NCI-H82 (cell line): ENCODE measurements at regions not wholly inside any gene's neighbourhood (a gene's known extent, or its start where the extent isn't known, plus 50 kb on each side); places are given as distances from the start of the nearest gene placed in this dataset.
"Not testable (repeated sequence)": the region's sequence is repeated elsewhere in the genome, so short reads cannot be mapped to it uniquely, and the experiment has no call there.

Experiments
- DNase-seq: peaks from one replicate; lab custom pipeline; 2025; lab: John Stamatoyannopoulos, UW

- peak; percentile 7 for DNase-seq
Measured at GRCh38 chr11:96447208-96448110, 57.6 kb downstream of the JRKL start.

GRCh38 chr11:96448225-96448624 lies 58.4 kb downstream of the JRKL start:
- DNase-seq = peak; percentile 61

DNA sequence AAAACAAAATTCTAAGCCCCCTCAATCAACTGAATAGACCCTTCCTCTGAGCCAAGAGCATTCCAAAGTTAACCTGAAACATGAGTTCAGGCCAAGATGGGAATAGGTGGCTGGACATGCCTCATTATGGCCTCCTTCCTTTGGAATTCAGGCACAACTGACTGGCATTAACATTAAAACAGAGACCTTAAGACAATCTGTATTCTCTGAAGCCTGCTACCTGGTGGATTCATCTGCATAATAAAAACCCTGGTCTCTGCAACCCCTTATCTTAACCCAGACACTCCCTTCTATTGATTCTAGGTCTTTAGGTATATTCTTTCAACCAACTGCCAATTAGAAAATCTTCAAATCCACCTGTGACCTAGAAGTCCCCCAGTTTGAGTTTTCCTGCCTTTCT lies 66.3 kb downstream of the JRKL start:
- no peak for DNase-seq

- no peak for DNase-seq
Measured at GRCh38 chr11:96459751-96460150, 69.9 kb downstream of the JRKL start.

- no peak for DNase-seq
Measured at GRCh38 chr11:96461871-96462270, 72.1 kb downstream of the JRKL start.

- DNase-seq = peak; percentile 87
Measured at GRCh38 chr11:96464700-96465307, 75.0 kb downstream of the JRKL start.

DNA sequence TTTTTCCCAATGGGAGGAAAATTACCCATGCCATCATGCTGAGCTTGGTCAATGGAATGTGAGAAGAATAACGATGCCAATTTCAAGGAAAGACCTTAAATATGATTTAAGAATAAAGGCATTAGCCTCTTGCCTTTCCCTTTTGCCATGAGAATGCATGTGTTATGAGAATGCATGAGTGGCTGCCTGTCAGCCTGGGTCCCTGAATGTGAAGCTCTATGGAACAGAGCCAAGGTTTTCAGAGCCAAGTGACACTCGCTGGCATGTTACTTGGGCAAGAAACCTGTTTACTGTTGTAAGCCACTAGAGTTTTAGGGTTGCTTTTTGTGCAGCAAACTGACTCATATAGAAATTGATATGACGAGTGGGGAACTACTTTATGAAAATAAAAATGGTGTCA lies 75.7 kb downstream of the JRKL start:
- no peak for DNase-seq

- no peak for DNase-seq
Measured at GRCh38 chr11:96466607-96467006, 76.8 kb downstream of the JRKL start.

- no peak for DNase-seq
Measured at GRCh38 chr11:96469776-96470175, 80.0 kb downstream of the JRKL start.

DNA sequence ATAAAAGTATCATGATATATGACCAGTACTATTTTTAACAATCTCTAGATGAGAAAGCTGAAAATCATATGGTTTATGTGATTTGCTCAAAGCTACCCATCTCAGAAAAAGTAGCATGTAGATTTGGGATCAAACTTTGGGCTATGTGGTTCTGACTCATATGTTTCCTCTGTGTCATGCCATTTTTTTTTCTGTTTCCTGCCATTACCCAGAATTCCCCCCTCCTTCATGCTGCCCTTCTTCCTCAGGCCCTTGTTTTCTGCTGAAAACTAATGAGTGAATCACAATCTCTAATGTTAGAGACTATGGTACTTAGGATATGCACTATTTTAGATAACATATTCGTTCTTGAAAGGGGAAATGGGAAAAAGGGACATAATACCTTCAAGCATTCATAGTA lies 80.7 kb downstream of the JRKL start:
- DNase-seq = no peak

DNA sequence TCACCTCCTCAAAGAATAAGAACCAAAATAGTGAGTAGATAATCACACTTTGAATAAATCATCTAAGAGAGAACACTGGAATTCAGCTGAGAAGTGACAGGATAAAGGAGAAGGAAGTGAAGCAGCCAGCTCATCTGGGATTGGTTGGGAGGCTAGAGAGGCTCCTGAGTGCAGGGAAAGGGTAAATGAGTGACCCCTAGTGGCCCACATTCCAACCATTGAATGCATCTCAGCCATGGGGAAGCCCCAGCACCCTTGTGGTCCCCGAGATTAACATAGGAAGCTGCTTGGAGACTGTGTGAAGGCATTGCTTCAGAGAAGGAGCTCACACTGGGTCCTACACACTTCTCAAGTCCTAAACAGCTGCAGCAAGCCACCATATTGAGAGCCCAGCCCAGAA lies 82.3 kb downstream of the JRKL start:
- DNase-seq = peak; percentile 6

DNA sequence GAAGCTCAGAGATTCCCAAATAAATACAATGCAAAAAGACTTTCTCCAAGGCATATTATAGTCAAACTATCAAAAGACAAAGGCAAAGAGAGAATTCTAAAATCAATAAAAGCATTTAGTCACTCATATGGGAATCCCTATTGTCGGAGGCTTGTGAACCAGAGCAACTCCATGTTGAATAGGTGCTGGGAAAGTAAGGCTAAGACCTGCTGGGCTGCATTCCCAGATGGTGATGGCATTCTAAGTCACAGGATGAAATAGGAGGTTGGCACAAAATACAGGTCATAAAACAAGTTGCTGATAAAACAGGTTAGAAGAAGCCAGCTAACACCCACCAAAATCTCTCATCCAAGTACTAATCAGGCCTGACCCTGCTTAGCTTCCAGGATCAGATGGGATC lies 84.5 kb downstream of the JRKL start:
- no peak for DNase-seq

DNA sequence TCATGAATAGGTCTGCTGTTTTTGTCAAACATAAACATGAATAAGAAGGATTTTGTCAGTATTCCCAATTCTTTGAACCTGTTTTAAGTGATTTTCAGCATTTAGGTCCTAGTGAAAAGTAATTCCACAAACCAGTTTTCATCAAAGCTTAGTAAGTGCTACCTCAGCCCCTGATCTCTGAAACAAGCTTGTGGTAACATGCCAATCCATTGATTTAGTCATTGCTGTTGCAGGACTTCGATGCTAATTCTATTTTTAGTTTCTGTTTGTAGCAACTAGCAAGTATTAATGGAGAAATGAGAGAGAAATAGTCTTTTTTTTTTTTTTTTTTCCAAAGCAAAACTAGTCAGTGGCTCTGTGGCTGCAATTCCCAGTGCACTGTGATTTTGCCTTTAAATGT lies 91.4 kb downstream of the JRKL start:
- no peak for DNase-seq

- no peak for DNase-seq
Measured at GRCh38 chr11:96481771-96482170, 92.0 kb downstream of the JRKL start.

GRCh38 chr11:96482193-96482592 lies 92.4 kb downstream of the JRKL start:
- DNase-seq = no peak

DNA sequence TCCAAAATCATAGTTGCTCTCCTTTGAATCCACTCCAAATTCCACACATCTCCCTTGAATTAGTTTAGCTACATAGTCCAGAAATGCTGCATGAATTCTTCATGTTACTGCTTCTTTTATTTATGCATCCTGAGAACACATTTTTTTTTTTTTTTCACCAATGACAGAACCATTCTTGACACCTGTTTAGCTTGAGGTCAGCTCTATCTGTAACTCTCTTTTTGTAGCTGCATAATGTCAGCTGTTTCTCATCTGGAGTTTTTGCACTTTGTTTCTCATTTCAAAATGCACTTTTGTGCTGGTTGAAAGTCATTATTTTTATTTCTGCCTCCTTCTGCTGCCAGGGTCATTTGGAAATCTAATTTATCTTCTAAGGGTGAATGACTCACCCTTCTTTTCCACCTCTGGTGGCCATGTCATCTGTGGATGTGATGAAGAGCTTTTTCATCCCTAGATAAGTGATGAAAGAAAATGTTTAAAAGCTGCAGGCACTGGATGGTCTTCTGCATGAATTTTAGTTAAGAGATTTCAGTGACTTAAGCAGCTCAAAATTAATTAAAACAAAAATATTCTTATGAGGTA lies 93.7 kb downstream of the JRKL start:
- DNase-seq = no peak

DNA sequence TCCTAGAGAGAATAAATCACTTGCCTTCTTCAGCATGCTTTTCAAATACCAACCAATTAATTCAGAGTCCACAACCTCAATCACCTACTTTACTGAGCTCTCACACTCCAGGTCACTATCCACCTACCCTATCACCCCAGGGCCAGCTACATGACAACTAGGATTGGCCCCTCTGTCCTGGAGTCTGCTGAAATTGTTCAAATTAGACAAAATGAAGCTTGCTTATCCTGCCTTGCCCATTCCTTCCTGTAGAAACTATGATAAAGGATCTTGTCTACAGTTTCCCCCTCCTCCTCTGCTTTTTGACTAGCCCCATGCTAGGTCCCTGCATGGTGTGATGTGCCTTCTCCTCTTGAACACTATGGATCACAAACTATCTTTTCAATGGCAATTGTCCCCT lies 94.5 kb downstream of the JRKL start:
- no peak for DNase-seq

GRCh38 chr11:96486890-96487611 lies 97.2 kb downstream of the JRKL start:
- no peak for DNase-seq

- not testable (repeated sequence) for DNase-seq
Measured at GRCh38 chr11:96488911-96489310, 99.1 kb downstream of the JRKL start.

- no peak for DNase-seq
Measured at GRCh38 chr11:96500440-96500839, 110.6 kb downstream of the JRKL start.

- DNase-seq = peak; percentile 36
Measured at GRCh38 chr11:96506041-96506440, 116.2 kb downstream of the JRKL start.

DNA sequence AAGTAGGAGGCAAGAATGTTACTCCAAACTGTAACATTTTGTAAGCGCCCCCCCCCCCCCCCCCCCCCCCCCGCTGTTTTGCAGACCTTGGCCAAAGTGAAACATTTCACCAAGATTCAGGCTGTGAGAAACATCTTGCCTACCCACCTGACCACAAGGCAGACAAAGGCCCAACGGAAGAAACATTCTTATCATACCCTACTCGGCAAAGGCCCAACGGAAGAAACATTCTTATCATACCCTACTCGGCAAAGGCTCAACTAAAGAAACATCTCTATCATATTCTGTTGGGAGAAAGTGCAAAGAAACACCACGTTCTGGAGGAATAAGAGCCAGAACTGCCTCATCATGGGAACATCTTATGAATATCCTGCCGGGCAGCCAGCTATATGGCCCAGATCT lies 117.1 kb downstream of the JRKL start:
- DNase-seq = no peak

DNA sequence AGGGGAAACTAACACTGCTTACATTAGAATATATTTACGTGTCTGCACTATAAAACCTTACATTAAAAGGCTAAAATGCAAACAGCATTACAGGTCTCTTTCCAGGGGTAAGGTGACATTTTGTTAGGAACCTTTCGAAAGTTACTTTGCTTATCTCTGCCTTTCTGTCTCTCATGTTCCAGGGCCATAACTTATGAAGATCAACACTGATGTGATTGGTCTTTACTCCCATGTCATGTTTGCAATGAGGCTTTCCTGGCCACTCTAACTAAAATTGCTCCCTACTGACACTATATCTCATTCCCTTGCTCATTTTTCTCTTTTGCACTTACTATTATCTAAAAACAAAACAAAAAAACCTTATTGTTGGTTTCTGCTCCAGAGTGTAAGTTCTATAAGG lies 119.0 kb downstream of the JRKL start:
- DNase-seq = no peak
